SK-N-SH treated with all-trans-retinoic acid at 6 μM for 48 hours (cell line): ENCODE measurements at regions not wholly inside any gene's neighbourhood (a gene's known extent, or its start where the extent isn't known, plus 50 kb on each side); places are given as distances from the start of the nearest gene placed in this dataset.
"Not testable (repeated sequence)": the region's sequence is repeated elsewhere in the genome, so short reads cannot be mapped to it uniquely, and the experiment has no call there.

Experiments used
- ATAC-seq: fragments of 200-7000 bp; cut with Tn5 transposase; 3 replicates; pipeline ENCODE4 v1.9.1; 2020; ENCODE audit warnings: mild to moderate bottlenecking, moderate library complexity
- ARNTL ChIP-seq: fragments of 450-650 bp; formaldehyde crosslinking; IDR thresholded peaks from 2 replicates; pipeline ENCODE4 v1.5.0; 2020; ENCODE audit warnings: low read depth, mild to moderate bottlenecking, moderate library complexity, borderline replicate concordance
- BACH2 ChIP-seq: fragments of 250-450 bp; sonication (Bioruptor Pico); IDR thresholded peaks from 2 replicates; pipeline ENCODE4 v1.9.0; 2021; ENCODE audit warnings: mild to moderate bottlenecking, borderline replicate concordance
- CSDC2 ChIP-seq: fragments of 250-450 bp; sonication (Bioruptor Pico); IDR thresholded peaks from 2 replicates; pipeline ENCODE4 v1.5.0; 2020; ENCODE audit warnings: mild to moderate bottlenecking, moderate library complexity
- ESRRG ChIP-seq: fragments of 250-450 bp; sonication (Bioruptor Pico); IDR thresholded peaks from 2 replicates; pipeline ENCODE4 v1.6.1; 2021; ENCODE audit warnings: mild to moderate bottlenecking
- GLIS3 ChIP-seq: fragments of 250-450 bp; sonication (Bioruptor Pico); IDR thresholded peaks from 2 replicates; pipeline ENCODE4 v1.5.0; 2020; ENCODE audit warnings: mild to moderate bottlenecking, moderate library complexity
- OSR1 ChIP-seq: fragments of 250-450 bp; sonication (Bioruptor Pico); IDR thresholded peaks from 2 replicates; pipeline ENCODE4 v1.8.0; 2022; ENCODE audit warnings: moderate library complexity, mild to moderate bottlenecking, inconsistent platforms
- RARB ChIP-seq: fragments of 250-450 bp; sonication (Bioruptor Pico); IDR thresholded peaks from 2 replicates; pipeline ENCODE4 v1.8.0; 2021; ENCODE audit warnings: mild to moderate bottlenecking, moderate library complexity
- TCF4 ChIP-seq: fragments of 250-450 bp; sonication (Bioruptor Pico); IDR thresholded peaks from 2 replicates; pipeline ENCODE4 v1.8.0; 2021; ENCODE audit warnings: mild to moderate bottlenecking, moderate library complexity, borderline replicate concordance
- TOX ChIP-seq: fragments of 250-450 bp; sonication (Bioruptor Pico); IDR thresholded peaks from 2 replicates; pipeline ENCODE4 v1.8.0; 2021; ENCODE audit warnings: mild to moderate bottlenecking, moderate library complexity, borderline replicate concordance
- ZC3H10 ChIP-seq: fragments of 250-450 bp; sonication (Bioruptor Pico); IDR thresholded peaks from 2 replicates; pipeline ENCODE4 v1.5.1; 2021; ENCODE audit warnings: mild to moderate bottlenecking, moderate library complexity
- ZFP3 ChIP-seq: fragments of 250-450 bp; sonication (Bioruptor Pico); IDR thresholded peaks from 2 replicates; pipeline ENCODE4 v1.5.0; 2020; ENCODE audit warnings: mild to moderate bottlenecking, moderate library complexity
- ZNF70 ChIP-seq: fragments of 450-650 bp; formaldehyde crosslinking; IDR thresholded peaks from 2 replicates; pipeline ENCODE4 v1.5.0; 2020; ENCODE audit warnings: mild to moderate bottlenecking, moderate library complexity
- TF ChIP-seq, protein P1 (sequence below): fragments of 250-450 bp; sonication (Bioruptor Pico); IDR thresholded peaks from 2 replicates; pipeline ENCODE4 v1.8.0; 2021; ENCODE audit warnings: low read depth, mild to moderate bottlenecking, moderate library complexity, borderline replicate concordance
- TF ChIP-seq, protein P2 (sequence below): fragments of 250-450 bp; sonication (Bioruptor Pico); IDR thresholded peaks from 2 replicates; pipeline ENCODE4 v1.5.0; 2020; ENCODE audit warnings: mild to moderate bottlenecking, moderate library complexity
- TF ChIP-seq, protein P3 (sequence below): fragments of 250-450 bp; sonication (Bioruptor Pico); IDR thresholded peaks from 2 replicates; pipeline ENCODE4 v1.5.1; 2020; ENCODE audit warnings: low read depth, mild to moderate bottlenecking, moderate library complexity
- TF ChIP-seq, protein P4 (sequence below): fragments of 250-450 bp; sonication (Bioruptor Pico); IDR thresholded peaks from 2 replicates; pipeline ENCODE4 v1.8.0; 2020; ENCODE audit warnings: mild to moderate bottlenecking, moderate library complexity, borderline replicate concordance
- TF ChIP-seq, protein P5 (sequence below): fragments of 250-450 bp; sonication (Bioruptor Pico); IDR thresholded peaks from 2 replicates; pipeline ENCODE4 v1.5.1; 2021; ENCODE audit warnings: mild to moderate bottlenecking, moderate library complexity

DNA sequence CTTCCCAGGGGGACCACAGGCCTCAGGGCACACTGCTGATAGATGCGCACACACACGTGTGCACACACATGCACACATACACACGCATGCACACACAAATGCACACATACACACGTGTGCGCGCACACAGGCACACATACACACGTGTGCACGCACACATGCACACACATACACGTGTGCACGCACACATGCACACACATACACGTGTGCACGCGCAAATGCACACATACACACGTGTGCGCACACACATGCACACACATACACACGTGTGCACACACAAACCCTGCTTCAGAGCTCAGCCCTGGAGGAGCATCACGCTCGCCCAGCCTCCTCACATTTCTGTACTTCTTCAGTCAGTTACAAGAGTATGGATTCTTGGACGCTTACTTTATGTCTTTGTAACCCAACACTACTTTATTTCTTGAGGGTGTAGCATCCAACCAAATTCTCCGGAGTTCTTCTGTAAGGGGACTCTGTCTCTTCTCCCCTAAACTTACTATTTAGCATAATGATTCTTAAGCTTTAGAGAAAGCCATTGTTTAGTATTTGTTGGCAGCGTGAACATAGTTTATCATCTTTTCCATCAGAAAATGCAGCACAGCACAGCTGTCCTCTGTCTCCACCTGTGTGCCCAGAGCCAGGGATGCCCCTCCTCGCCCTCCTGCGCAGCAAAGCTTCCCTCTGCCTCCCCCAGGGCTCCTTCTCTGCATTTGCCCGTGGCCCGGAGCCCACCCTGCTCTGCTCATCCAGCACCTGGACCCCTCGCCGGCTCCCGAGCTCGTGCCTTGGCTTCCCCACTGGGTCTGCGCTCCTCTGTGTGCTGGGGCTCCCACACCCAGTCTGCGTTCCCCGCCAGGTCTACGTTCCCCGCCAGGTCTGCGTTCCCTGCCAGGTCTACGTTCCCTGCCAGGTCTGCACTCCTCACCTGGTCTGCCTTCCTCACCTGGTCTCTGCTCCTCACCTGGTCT, 74.4 kb upstream of the CTDP1 start:
- TF ChIP-seq BACH2 (CRISPR knock-in tag) = no peak
- no peak for ATAC-seq

DNA sequence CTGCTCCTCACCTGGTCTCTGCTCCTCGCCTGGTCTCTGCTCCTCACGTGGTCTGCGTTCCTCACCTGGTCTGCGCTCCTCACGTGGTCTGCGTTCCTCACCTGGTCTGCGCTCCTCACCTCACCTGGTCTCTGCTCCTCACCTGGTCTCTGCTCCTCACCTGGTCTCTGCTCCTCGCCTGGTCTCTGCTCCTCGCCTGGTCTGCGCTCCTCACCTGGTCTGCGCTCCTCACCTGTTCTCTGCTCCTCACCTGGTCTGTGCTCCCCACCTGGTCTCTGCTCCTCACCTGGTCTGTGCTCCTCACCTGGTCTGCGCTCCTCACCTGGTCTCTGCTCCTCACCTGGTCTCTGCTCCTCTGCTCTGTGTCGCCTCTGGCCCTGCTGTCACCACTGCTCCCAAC, 73.5 kb upstream of the CTDP1 start:
- ATAC-seq = not testable (repeated sequence)

DNA sequence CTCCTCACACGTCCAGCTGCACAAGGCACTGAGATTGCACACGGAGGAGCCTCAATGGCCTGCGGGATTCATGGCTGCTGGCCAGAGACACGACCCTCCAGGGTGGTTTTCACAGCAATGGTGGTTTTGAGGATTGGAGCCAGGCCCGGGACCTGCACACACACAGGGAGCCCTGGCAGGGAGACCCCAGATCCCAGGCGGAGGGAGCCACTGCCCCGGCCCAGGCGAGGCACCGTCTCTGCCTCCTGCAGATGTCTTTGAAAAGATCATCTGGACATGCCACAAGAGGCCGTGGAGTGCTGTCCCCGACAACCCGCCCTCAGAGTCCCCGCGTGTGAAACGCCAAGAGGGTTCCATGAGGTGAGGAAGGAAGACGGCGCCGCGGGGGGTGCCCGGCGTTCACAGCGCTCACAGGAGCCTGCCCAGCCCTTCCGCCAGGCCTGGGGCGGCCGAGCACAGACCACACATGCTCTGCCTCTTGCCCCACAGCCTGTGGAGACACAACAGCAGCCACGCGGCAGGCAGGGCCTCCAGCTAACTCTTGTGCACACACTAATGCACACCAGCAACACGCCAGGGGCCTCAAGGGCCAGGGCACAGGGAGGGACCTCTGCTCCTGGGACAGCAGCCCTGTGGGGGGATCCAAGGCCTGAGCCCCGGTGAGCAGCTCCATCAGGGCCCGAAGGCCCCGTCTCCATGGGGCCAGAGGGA, 72.8 kb upstream of the CTDP1 start:
- TF ChIP-seq, protein P1, sequence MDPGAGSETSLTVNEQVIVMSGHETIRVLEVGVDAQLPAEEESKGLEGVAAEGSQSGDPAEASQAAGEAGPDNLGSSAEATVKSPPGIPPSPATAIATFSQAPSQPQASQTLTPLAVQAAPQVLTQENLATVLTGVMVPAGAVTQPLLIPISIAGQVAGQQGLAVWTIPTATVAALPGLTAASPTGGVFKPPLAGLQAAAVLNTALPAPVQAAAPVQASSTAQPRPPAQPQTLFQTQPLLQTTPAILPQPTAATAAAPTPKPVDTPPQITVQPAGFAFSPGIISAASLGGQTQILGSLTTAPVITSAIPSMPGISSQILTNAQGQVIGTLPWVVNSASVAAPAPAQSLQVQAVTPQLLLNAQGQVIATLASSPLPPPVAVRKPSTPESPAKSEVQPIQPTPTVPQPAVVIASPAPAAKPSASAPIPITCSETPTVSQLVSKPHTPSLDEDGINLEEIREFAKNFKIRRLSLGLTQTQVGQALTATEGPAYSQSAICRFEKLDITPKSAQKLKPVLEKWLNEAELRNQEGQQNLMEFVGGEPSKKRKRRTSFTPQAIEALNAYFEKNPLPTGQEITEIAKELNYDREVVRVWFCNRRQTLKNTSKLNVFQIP (CRISPR knock-in tag) = no peak
- TF ChIP-seq ZFP3 (CRISPR knock-in tag) = no peak
- TF ChIP-seq ARNTL (CRISPR knock-in tag) = no peak
- TF ChIP-seq TOX = no peak
- no peak; the same call in 1 of the 3 replicates for ATAC-seq

DNA sequence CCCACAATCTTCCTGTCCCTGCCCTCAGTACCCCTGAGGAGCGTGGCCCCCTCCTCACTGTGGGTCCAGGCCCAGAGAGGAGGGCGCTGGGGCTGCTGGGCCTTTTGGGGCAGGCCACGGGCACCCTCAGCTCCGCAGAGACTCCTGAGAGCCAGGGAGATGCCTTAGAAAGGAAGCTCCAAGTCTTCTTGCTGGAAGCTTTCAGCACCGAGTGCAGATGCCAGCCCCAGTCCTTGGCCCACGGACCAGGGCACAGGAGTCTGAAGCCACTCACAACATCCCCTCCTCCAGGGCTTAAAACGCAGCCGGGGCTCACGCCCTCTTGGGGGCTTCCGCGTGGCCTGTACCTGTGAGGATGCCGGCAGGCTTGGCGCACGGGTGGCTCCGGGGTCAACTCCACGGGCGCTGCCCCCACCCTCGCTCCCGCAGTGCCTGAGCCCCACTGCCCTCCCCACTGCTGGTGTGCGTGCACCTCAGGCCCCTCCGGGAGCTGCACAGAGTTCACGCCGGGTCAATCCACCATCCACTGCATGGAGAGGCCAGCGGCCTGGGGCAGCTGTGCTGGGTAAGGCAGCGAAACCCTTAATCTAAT, 72.1 kb upstream of the CTDP1 start:
- TF ChIP-seq ESRRG (CRISPR knock-in tag) (no peak), OSR1 (no peak), ZNF70 (CRISPR knock-in tag) (no peak), ZC3H10 (CRISPR knock-in tag) (no peak), TCF4 (CRISPR knock-in tag) (no peak), ZFP3 (CRISPR knock-in tag) (no peak), GLIS3 (CRISPR knock-in tag) (no peak), RARB (CRISPR knock-in tag) (no peak), CSDC2 (CRISPR knock-in tag) (no peak), BACH2 (CRISPR knock-in tag) (no peak)
- TF ChIP-seq, protein P2, sequence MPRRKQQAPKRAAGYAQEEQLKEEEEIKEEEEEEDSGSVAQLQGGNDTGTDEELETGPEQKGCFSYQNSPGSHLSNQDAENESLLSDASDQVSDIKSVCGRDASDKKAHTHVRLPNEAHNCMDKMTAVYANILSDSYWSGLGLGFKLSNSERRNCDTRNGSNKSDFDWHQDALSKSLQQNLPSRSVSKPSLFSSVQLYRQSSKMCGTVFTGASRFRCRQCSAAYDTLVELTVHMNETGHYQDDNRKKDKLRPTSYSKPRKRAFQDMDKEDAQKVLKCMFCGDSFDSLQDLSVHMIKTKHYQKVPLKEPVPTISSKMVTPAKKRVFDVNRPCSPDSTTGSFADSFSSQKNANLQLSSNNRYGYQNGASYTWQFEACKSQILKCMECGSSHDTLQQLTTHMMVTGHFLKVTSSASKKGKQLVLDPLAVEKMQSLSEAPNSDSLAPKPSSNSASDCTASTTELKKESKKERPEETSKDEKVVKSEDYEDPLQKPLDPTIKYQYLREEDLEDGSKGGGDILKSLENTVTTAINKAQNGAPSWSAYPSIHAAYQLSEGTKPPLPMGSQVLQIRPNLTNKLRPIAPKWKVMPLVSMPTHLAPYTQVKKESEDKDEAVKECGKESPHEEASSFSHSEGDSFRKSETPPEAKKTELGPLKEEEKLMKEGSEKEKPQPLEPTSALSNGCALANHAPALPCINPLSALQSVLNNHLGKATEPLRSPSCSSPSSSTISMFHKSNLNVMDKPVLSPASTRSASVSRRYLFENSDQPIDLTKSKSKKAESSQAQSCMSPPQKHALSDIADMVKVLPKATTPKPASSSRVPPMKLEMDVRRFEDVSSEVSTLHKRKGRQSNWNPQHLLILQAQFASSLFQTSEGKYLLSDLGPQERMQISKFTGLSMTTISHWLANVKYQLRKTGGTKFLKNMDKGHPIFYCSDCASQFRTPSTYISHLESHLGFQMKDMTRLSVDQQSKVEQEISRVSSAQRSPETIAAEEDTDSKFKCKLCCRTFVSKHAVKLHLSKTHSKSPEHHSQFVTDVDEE (CRISPR knock-in tag) = no peak
- TF ChIP-seq, protein P3, sequence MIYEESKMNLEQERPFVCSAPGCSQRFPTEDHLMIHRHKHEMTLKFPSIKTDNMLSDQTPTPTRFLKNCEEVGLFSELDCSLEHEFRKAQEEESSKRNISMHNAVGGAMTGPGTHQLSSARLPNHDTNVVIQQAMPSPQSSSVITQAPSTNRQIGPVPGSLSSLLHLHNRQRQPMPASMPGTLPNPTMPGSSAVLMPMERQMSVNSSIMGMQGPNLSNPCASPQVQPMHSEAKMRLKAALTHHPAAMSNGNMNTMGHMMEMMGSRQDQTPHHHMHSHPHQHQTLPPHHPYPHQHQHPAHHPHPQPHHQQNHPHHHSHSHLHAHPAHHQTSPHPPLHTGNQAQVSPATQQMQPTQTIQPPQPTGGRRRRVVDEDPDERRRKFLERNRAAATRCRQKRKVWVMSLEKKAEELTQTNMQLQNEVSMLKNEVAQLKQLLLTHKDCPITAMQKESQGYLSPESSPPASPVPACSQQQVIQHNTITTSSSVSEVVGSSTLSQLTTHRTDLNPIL = no peak
- TF ChIP-seq, protein P4, sequence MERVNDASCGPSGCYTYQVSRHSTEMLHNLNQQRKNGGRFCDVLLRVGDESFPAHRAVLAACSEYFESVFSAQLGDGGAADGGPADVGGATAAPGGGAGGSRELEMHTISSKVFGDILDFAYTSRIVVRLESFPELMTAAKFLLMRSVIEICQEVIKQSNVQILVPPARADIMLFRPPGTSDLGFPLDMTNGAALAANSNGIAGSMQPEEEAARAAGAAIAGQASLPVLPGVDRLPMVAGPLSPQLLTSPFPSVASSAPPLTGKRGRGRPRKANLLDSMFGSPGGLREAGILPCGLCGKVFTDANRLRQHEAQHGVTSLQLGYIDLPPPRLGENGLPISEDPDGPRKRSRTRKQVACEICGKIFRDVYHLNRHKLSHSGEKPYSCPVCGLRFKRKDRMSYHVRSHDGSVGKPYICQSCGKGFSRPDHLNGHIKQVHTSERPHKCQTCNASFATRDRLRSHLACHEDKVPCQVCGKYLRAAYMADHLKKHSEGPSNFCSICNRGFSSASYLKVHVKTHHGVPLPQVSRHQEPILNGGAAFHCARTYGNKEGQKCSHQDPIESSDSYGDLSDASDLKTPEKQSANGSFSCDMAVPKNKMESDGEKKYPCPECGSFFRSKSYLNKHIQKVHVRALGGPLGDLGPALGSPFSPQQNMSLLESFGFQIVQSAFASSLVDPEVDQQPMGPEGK (CRISPR knock-in tag) = no peak
- TF ChIP-seq, protein P5, sequence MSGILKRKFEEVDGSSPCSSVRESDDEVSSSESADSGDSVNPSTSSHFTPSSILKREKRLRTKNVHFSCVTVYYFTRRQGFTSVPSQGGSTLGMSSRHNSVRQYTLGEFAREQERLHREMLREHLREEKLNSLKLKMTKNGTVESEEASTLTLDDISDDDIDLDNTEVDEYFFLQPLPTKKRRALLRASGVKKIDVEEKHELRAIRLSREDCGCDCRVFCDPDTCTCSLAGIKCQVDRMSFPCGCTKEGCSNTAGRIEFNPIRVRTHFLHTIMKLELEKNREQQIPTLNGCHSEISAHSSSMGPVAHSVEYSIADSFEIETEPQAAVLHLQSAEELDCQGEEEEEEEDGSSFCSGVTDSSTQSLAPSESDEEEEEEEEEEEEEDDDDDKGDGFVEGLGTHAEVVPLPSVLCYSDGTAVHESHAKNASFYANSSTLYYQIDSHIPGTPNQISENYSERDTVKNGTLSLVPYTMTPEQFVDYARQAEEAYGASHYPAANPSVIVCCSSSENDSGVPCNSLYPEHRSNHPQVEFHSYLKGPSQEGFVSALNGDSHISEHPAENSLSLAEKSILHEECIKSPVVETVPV (CRISPR knock-in tag) = no peak
- TF ChIP-seq, all 23 proteins: peak for 0
- no peak for ATAC-seq
